ENCODE measurements at regions not wholly inside any gene's neighbourhood (a gene's known extent, or its start where the extent isn't known, plus 50 kb on each side); places are given as distances from the start of the nearest gene placed in this dataset.

DNA sequence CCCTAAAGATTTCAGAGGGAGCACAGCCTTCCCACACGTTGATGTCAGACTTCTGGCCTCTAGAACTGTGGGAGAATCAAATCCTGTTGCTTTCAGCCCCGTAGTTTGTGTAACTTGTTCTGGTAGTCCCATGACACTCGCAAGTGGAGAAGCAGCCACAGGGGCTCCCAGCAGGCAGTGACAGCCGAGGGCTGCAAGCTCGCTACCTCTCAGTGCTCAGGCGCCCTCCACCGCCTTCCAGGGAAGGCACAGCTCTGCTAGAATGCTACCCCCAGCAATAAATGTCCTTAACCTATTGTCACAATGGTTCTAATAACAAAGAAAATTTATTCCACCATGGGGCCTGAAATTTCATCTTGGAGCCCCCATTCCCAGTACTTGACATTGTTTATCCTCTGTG, 143.1 kb upstream of the ZNF236 start:
- DNase-seq: peak in 1 of 2 experiments; percentile 7

DNA sequence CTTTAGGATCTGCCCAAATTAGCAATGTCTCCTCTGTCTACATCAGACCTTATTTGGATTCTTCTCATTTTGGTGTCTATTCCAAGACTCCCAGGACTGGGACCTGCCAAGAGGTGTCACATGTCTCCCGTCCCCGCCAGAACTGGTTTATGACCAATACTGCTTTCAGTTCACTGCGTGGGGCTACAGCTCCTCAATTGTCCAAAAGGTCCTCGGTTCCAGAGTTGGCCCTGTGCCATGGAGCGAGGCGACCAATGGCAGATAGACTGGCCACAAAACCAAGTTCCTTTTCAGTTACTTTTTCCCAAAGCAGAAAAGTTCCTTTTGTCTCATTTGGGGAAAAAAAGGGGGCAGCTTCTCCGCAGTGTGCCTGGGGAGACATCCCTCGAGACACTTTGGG, 144.1 kb upstream of the ZNF236 start:
- DNase-seq: no peak

DNA sequence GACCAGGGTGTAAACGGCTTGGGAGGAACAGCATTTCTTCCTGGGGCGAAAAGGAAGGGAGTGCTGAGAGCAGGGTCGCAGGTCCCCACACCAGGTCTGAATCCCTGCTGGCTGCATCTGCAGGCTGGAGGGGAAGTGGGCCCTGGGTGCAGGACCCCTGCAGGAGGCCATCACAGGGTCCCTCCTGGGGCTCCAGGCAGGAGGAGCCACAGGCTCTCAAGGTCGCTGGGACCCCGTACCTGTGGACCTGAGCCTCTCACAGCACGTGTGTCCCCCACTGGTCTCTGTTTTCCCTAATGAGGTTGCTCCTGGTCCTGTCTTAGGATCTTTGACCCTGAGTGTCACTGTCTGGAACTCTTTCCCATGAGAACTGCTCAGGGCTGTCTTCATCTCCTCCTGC, 147.8 kb upstream of the ZNF236 start:
- no peak for DNase-seq

DNA sequence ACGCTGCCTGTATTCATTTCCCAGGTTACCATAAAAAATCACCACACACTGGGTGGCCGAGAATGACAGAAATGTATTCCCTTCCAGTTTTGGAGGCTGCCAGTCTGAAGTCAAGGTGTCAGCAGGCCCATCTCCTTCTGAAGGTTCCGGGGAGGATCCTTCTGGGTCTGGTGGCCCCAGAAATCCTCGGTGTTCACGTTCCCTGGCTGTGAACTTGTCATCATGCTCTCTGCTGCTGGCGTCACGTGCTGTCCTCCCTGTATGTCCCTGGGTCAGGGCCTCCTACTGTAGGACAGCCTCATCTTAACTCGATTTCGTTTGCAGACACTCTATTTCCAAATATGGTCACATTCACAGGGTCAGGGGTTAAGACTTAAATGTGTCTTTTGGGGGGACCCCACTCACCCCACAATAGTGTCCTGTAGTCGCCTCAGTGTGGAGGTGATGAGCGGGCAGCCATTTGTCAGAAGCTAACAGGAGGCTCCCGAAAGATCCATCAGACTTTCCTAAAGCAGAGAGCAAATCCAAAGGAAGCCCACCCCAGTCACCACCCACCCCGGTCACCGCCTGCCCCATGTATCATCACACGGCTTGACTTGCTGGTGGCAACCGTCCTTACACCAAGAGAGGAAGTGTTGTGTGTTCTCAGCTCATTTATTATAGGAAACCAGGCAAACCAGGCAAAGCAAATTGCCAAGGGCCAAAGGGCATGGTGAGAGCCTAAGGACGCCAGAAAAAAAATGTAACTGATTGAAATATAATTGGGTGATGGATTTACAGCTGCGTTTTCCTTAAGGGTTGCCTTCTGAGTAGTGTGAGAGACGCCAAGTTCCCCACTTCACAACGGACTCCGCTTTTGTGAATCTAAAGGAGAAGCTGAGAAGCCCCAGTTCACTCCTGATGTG, 148.8 kb upstream of the ZNF236 start:
- no peak for DNase-seq

DNA sequence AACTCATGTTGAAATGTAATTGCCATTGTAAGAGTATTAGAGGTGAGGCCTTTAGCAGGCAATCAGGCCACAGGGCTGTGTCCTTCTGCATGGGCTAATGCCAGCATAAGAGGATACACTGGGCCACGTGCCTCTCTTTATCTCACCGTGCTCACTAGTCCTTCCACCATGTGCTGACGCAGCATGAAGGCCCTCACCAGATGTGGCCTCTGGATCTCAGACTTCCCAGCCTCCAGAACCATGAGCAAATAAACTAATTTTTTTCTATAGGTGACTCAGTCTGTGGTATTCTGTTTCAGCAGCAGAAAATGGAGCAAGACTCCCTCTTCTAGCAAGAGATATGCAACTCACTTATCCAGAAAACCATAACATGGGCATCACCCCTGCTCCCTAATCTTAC, 149.7 kb upstream of the ZNF236 start:
- no peak for DNase-seq

DNA sequence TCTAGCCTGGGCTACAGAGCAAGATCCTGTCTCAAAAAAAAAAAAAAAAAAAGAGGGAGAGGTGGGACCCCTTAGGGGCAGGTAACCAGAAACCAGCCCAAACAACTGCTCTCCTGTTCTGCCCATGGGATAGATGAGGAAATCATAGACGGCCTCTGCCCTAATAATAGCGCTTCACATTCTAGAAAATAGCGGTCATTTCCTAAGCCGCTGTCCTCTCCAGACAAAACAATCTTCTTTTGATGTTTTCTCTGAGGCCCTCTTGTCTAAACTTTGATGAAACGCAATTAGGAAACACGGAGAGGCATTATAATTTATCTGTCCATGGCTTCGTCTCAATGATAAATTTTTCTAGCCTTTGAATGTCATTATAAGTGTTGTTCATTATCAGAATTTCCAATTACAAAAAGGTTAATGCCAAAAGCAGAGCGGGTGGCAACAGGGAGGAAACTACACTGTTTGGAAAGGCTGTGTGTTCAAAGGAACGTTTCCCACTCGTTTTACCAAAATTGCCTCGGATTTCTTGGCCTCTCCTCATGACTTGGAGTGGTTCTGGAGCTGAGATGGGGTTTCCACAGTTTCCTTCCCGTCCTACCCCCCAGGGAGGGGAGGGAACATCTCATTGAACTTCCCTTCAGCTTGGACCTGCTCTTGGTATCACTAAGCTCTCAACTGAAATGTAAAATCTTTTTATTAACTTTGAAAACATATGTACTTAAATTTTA, 151.6 kb upstream of the ZNF236 start:
- DNase-seq: no peak

DNA sequence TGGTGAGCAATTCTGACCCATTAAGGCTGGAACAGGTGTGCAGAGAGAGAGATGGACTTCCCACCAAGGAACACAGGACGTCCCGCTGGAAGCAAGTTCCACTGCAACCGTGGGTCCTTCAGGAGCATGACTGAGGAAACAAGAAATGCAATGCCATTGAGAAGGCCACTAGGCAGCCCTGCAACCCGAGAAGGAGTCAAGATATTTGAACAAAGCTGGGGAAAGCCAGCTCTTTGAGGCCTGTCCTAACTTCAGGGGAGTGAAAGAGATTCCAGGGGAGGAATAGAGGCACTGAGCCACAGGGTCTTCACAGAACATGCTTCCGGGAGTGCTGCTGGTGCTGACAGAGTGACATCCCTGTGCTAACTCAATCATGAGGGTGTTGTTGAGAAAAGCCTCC, 153.8 kb upstream of the ZNF236 start:
- no peak for DNase-seq

DNA sequence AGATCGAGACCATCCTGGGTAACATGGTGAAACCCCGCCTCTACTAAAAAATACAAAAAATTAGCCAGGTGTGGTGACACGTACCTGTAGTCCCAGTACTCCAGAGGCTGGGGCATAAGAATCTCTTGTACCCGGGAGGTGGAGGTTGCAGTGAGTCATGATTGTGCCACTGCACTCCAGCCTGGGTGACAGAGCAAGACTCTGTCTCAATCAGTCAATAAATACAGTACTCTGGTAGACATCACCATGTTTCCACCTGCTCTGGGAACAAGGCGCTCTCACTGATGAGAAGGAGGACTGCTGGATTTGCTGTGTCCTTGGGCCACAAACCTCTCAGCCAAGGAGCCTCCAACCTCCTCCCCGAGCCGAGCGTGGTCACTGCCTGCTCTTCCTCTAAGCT, 154.2 kb upstream of the ZNF236 start:
- DNase-seq: no peak

DNA sequence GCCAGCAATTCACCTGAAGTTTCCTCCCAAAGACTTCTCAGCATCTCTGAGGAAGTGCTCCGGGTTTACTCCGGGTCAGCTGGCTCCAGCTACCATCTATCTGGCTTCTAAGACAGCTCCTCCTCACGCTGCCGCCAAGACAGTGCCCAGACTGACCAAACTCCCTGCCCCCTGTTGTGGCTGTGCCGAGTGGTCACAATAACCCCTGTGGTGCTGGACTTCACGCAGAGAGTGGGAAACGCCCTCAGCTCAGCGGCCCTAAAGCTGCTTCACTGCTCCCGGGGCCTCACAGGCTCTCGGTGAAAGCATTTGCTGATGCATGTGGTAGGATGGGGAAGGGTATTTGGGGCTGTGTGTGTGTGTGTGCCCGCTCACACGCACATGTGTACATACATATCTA, 154.8 kb upstream of the ZNF236 start:
- no peak for DNase-seq

DNA sequence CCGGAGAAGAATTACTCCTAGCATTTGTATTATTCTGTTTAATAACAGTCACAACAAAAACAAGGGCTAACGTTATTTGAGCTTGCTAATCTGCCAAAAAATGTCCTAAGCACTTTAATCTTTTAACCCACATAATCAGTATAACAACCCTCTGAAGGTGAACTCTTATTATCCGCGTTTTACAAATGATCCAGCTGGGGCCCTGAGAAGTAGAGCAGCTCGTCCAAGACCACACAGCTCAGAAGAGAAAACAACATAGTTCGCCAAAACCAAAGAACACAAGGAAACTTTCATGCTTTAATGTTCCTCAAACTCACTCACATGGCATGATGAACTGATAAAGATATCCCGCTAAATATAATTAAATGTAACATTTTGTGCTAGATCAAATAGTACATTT, 159.7 kb upstream of the ZNF236 start:
- no peak for DNase-seq

DNA sequence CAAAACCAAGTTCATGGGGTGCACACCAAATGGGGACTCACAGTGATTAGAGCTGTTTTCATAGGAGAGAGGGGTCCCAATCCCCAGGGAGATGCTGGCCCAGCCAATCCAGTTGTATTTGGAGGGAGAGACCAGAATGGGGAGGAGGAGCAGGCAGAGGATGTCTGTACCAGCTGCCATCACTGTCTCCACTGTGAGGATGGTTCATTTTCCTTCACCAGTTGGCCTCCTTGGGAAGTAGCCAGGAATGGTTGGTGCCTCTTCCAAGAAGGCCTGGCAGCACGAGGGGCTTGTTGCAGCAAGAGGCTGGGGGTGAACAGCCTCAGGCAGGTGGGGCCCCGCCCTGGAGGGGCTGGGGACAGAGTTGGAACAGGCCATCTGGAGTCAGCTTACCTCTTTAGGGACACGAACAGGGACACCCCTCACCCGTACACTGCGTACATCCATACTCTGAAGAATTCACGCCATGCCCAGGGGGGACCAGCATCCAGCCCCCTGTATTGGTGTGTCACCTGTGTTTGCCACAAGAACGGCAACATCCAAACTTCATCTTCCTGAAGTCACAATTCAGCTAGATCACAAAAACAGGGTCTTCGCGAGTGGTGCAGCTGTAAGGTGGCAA, 161.7 kb upstream of the ZNF236 start:
- no peak for DNase-seq

DNA sequence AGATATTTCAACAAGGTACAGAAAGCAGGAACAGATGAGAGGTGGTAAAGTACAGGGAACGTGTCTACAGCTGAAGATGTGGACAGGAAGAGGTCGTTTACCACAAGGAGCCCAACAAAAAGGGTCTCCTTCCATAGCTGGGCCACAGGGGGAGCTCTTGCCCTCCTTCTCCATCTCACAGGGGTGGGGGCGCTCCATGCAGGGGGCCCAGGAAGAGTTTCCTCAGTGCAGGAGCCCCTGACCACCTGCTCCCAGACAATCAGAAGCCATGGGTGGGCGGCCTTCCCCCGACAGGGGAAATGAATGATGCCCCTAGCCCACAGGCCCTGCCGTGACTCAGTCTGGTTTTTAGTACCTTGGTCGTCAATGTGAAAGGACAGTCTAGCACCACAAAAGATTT, 163.6 kb upstream of the ZNF516 start:
- DNase-seq: peak in 1 of 2 experiments; percentile 15

DNA sequence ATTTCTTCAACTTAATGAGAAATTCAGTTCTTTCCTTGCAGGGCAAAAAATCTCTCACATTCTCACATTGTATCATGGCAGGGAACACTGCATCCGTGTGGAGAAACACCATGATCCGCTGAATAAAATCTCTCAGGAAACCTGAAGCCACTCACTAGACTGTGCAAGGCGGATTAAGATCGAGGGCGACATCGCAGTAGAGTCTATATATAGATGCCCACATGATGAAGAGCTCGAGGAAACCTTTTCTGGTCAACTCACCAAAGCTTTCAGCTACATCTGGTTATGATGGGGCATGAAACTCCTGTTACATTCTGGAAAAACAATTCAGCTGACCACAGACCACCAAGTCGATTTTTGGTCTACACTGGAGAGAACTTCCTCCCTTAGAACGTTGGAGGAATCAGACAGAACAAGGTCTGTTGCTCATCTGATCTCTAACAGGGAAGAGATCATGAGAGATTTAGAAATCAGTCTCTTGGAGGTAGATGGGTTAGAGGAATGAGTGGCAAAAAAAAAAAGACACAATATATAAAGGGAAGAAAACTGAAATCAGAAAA, 162.9 kb upstream of the ZNF516 start:
- DNase-seq: no peak

DNA sequence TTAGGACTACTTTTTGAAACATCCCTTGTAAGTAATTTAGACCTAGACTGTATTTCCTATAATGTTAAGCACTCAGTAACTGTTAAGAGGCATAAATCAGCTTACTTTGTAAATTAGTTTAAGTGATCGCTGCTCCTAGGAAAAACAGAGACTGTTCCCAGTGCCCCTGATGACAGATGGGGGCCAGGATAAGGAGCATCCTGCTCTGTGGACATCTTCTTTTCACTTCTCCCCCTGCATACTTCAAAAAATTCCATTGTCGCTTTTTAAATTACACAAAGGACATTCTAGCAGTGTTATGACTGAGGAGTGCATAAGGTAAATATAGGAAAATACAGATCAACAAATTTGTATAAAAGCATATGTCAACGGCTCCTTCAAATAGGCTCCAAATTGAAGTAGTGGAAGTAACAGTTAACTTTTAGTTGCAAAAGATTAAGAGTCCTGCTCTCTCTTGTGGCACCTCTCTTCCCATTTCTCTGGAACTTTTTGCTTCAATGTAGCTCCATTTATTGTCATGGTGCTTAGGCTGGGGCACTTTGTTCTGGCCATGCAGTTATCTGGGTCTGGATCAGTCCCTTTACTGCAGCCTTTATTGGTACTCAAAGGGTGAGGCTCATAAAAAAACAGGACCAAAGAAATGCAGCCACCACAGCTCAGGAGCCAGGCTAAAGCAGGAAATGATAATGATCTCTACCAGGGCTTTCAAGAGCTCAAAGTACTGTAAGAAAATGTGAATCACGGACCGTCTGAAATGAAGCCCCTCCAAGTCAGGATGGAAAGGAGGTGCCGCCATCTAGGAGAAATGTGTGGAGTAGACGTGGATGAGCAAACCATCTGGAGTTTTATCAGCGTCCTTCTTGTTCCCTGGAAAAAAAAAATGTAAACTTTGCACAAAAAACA, 162.1 kb upstream of the ZNF516 start:
- no peak for DNase-seq

DNA sequence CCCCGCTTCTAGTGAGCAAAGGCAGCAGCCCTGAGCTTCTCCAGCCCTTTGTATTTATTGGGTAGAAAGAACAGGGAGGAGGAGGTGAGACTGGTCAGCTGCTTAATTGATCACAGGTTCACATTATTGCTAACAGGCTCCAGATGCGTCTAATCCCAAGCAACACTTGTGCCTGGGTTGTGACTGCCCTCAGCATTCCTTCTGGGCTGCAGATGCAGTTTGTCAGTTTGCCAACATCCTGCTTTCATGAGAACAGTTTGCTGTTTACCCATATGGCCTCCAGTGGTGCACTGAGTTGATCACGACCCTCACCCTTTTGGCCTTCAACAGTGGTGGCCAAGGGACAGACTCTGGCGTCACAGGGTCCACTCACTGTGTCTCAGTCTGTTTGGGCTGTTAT, 159.5 kb upstream of the ZNF516 start:
- DNase-seq: no peak

DNA sequence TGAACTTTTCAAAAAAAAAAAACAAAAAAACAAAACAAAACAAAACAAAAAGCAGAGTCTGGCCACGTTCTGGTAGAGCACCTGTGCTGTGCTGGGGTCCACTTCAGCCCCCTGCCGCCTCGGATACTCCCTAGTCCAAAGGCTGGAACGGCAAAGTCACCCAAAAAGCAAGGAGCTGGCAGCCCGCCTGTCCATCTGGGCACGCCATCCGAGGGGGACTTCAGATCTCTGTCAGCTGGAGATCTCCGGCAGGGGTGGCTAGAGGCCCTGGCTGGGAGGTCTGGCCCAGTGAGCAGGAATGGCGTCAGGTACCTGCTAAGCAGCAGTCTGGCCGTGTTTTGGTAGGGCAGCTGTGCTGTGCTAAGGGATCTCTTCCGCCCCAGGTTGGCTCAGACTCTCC, 152.3 kb upstream of the ZNF516 start:
- DNase-seq: no peak

DNA sequence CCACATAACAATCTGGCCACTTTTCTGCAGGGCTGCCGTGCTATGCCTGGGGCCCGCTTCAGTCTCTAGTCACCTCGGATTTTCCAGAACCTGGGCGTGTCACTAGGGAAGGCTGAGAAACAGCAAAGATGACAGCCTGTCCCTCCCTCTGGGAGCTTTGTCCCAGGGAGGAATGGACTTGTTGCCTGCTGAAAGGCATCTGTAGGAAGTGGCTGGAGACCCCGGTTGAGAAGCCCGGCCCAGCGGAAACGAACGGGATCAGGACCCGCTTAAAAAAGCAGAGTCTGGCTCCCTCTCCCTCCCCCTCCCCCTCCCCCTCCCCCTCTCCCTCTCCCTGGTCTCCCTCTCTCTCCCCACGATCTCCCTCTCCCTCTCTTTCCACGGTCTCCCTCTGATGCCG, 149.5 kb upstream of the ZNF516 start:
- DNase-seq: no peak

DNA sequence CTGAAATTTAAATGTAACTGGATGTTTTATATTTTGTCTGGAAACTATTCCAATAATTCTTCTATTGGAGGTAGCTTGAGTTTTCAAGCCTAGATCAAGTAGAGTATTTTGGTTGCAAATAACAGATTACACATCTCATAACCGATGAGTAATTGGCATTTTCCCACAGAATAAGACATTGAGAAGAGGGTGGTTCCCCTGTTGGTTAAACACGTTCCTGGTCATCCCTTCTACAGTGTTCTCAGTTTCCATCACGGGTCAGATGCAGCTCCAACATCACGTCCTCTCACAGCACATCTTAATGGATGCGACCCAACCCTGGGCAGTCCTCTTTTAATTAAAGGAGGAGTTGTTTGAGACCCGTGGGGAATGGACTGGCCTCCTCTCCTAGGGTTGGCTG, 149.0 kb upstream of the ZNF516 start:
- no peak for DNase-seq

DNA sequence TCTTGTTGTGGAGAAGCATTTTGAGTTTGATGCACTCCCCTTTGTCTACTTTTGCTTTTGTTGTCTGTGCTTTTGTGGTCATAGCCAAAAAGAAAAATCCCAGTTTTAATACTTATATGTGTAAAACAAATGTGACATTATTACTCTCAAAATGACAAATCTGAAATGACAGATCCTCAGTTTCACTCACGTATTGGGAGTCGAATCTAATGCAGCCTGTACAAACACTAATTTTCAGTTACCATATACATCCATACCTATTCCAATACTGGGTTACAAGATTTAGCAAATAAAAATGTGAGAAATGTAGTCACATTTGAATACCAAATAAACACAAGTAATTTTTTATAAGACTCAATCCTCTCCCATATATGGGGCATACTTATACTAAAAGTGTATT, 148.2 kb upstream of the ZNF516 start:
- no peak for DNase-seq

DNA sequence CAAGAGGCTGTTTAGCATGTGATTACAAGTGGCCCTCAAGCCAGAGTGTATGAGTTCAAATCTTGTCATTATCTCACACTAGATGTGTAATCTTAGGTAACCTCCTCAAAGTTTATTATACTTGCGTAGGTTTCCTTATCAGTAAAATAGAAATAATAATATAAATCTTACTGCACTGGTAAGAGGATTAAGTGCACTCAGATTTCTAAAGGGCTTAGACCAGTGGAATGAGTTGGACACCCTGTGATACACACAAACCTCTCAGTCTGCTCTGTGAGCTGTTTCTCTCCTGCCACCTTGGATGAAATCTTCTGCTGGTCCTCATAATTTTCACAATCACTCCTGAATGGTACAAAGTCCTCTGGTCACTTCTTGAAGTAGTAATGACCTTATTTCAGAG, 145.4 kb upstream of the ZNF516 start:
- DNase-seq: no peak

DNA sequence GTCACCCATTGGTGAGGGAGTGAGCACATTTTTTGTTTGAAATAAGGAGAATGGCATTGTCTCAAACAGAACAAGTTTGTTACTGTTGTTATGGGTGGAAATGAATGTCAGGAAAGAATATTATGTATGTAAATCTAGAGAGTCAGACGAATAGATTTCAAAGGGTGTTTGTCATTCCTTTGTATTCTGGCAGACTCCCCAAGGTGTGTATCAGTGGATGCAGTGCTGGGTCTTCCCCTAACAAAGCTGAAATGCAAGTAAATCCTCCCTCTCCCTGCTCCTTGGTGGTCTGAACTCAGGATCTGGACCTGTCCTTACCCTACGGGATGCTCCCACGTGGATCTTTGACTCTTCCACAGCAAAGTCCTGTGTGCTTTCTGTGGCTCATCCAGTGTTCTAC, 139.5 kb upstream of the ZNF516 start:
- DNase-seq: no peak

DNA sequence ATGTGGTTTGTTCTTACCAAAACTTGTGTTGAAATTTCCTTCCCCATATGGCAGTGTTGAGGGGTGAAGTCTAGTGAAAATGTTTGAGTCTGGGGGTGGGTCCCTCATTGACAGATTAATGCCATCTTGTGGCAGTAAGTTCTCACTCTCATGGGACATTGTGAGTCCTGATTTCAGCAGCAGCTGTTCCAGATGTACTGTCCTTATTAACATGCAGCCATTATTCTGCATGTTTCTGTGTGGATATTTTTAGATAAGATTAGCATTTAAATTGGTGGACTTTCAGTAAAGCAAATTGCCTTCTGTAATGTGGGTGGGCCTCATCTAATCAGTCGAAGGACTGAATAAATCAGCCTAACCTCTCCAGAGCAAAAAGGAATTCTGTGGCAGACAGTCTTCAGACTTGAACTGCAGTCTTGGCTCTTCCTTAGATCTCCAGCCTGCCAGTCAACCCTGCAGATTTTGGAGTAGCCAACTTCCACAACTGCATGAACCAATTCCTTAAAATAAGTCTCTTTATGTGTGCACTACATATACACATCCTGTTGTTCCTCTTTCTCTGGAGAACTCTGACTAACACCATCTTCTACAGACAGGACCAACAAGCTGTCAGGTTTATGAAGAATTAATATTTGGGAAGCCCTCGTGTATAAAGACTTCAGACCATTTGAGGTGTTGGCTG, 138.7 kb upstream of the ZNF516 start:
- no peak for DNase-seq
